Nephron (organoid): ENCODE measurements at regions not wholly inside any gene's neighbourhood (a gene's known extent, or its start where the extent isn't known, plus 50 kb on each side); places are given as distances from the start of the nearest gene placed in this dataset.

Experiments used
- H3K27ac Mint-ChIP-seq, 3 experiments: 2 replicates each; pipeline ENCODE4 v1.8.0; 2020; ENCODE audit warnings: mixed read lengths in 3 of 3, mild to moderate bottlenecking in 2 of 3, moderate library complexity in 1 of 3
- H3K27me3 Mint-ChIP-seq: 2 replicates; pipeline ENCODE4 v1.8.0; 2021; ENCODE audit warnings: low read depth, mild to moderate bottlenecking, moderate library complexity, mixed read lengths
- H3K36me3 Mint-ChIP-seq: 2 replicates; pipeline ENCODE4 v1.8.0; 2020; ENCODE audit warnings: low read depth, mixed read lengths
- H3K4me1 Mint-ChIP-seq: 2 replicates; pipeline ENCODE4 v1.8.0; 2020; ENCODE audit warnings: mixed read lengths
- H3K4me3 Mint-ChIP-seq, 3 experiments: 2 replicates each; pipeline ENCODE4 v1.8.0; 2020; ENCODE audit warnings: mild to moderate bottlenecking in 3 of 3, mixed read lengths in 3 of 3, moderate library complexity in 2 of 3
- H3K9me3 Mint-ChIP-seq: 2 replicates; pipeline ENCODE4 v1.8.0; 2020; ENCODE audit warnings: mixed read lengths
- TF ChIP-seq, protein P1 (sequence below), 3 experiments: fragments of 200-600 bp; sonication (generic); IDR thresholded peaks; one replicate each; pipeline ENCODE4 v1.5.0; 2021; ENCODE audit warnings: antibody characterized with exemption in 3 of 3; ENCODE audit not compliant: unreplicated experiment in 3 of 3

DNA sequence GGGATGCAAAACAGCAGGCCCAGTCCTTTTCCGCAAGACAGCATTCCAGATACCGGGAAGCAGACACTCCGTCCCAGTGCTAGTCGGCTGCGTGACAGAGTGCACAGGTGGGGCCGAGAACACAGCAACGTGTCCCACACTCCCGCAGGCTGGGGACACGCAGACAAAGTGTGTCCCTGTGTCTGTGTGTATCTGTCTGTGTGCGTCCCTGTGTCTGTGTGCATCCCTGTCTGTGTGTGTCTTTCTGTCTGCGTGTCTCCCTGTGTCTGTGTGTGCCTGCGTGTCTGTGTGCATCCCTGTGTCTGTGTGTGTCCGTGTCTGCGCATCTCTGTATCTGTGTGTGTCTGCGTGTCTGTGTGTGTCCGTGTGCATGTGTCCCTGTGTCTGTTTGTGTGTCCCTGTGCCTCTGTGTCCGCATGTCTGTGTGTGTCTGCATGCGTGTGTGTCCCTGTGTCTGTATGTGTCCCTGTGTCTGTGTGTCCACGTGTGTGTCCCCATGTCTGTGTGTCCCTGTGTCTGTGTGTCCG, 137.0 kb downstream of the MRPL36 start:
- Mint-ChIP-seq H3K27ac (no peak overlapping the region), H3K4me3 (peak overlapping the region in 1 of 3 experiments; percentile 18), H3K9me3 (no peaks in the 10 kb centered on the region), H3K27me3 (peaks cover 46% of the 10 kb centered on the region), H3K4me1 (no peaks in the 10 kb centered on the region), H3K36me3 (no peaks in the 10 kb centered on the region)
- TF ChIP-seq, protein P1, sequence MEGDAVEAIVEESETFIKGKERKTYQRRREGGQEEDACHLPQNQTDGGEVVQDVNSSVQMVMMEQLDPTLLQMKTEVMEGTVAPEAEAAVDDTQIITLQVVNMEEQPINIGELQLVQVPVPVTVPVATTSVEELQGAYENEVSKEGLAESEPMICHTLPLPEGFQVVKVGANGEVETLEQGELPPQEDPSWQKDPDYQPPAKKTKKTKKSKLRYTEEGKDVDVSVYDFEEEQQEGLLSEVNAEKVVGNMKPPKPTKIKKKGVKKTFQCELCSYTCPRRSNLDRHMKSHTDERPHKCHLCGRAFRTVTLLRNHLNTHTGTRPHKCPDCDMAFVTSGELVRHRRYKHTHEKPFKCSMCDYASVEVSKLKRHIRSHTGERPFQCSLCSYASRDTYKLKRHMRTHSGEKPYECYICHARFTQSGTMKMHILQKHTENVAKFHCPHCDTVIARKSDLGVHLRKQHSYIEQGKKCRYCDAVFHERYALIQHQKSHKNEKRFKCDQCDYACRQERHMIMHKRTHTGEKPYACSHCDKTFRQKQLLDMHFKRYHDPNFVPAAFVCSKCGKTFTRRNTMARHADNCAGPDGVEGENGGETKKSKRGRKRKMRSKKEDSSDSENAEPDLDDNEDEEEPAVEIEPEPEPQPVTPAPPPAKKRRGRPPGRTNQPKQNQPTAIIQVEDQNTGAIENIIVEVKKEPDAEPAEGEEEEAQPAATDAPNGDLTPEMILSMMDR (IDR thresholded peaks at IDR 0.05; ENCODE audit: unreplicated experiment in 3 of 3), result no peak

DNA sequence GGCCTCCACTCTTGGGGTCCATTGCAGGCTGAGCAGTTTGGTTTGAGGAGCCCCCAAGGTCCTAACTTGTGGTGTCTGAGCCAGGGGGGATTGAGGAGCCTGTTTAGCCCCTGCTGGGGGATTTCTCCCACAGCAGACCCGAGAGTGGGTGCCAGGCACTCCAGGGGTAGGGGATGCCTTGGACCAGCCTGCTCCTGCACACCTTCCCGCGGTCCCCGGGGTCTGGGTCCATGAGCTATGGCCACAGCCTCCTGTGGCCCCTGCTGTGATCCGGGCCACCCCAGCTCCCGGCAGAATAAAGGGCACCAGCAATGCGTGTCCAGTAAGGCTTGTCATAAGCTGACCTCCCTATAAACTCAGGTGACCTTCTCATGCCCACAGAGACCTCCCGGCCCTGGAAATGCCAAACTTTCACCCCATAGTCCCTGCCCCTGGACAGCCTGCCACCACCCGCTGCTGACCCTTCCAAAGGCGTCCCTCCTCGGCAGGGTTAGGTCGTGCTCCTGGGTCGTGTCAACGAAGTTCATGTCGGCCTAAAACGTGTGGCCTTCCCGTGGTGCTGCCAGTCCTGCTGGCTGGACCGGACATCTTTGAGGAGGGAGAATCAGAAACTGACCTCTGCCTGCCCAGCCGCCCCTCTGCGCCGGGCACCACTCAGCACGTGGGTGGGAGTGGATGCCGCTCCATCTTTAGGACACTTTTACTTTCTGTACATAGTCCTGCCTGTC, 137.6 kb downstream of the MRPL36 start:
- TF ChIP-seq, protein P1 (IDR thresholded peaks at IDR 0.05; ENCODE audit: unreplicated experiment in 3 of 3), result no peak
- Mint-ChIP-seq H3K4me1 (no peaks in the 10 kb centered on the region), H3K27ac (no peak overlapping the region)

DNA sequence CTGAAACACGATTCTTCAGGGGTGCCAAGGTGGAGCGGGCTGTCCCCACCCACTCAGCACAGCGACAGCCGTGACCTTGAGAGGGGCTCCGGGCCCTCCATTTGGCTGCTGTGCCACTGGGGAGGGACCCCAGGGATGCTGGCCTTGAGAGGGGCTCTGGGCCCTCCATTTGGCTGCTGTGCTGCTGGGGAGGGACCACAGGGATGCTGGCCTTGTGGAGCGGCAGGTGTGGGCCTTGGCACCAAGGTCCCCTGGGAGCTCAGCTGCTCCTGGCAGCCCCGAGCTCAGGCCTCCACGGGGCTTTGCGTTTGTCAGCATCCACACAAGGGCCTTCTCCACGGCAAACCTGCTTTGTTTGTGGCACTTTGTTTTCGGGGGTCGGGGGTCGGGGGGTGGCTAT, 137.6 kb upstream of the LPCAT1 start:
- H3K27me3 Mint-ChIP-seq, result peaks cover 51% of the 10 kb centered on the region
- no peak overlapping the region for H3K4me3 Mint-ChIP-seq
- no peak overlapping the region for H3K27ac Mint-ChIP-seq
- TF ChIP-seq, protein P1 (IDR thresholded peaks at IDR 0.05; ENCODE audit: unreplicated experiment in 3 of 3), result no peak
- H3K36me3 Mint-ChIP-seq, result no peaks in the 10 kb centered on the region
- H3K4me1 Mint-ChIP-seq, result no peaks in the 10 kb centered on the region
- H3K9me3 Mint-ChIP-seq, result no peaks in the 10 kb centered on the region

More for the DNA sequence above, 137.6 kb downstream of the MRPL36 start:
- no peaks in the 10 kb centered on the region for H3K36me3 Mint-ChIP-seq
- no peak overlapping the region for H3K4me3 Mint-ChIP-seq
- no peaks in the 10 kb centered on the region for H3K9me3 Mint-ChIP-seq
- H3K27me3 Mint-ChIP-seq, result peaks cover 49% of the 10 kb centered on the region

DNA sequence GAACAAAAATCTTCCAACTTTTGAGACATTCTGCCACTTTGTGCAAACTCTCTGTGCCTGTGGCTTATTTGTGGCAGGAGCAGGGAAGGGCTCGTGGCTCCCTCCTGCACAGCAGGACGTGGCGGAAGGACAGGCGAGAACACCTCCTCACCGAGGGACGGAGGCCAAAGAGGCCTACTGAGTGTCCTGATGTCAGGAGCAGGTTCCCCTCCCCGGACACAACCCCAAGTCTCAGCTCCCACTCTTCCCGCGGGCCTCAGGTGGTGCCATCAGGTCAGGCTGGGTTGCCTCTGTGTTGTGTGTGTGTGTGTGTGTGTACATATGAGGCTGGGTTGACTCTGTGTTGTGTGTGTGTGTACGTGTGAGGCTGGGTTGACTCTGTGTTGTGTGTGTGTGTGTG, 136.8 kb upstream of the LPCAT1 start:
- no peaks in the 10 kb centered on the region for H3K36me3 Mint-ChIP-seq
- no peak overlapping the region for H3K4me3 Mint-ChIP-seq
- TF ChIP-seq, protein P1 (IDR thresholded peaks at IDR 0.05; ENCODE audit: unreplicated experiment in 3 of 3), result no peak
- H3K27me3 Mint-ChIP-seq, result peaks cover 51% of the 10 kb centered on the region
- no peaks in the 10 kb centered on the region for H3K4me1 Mint-ChIP-seq
- H3K27ac Mint-ChIP-seq, result no peak overlapping the region
- H3K9me3 Mint-ChIP-seq, result no peaks in the 10 kb centered on the region

DNA sequence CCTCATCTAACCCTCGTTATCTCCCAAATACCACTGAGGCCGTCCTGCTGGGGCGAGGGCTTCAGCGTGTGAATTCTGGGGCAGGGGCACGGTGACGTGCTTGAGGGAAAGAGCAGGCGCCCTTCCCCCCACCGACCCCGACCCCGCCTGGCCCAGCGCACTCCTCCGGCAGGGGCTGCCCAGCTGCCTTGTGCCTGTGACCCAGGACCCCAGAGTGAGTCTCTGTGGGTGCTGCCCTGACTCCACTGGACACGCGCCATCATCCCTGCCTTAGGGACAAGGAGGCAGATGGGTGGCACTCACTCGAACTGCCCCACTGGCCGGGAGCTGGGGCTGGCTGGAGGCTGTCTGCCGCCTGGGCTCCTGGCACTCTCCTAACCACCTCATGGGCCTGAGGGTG, 136.2 kb upstream of the LPCAT1 start:
- no peaks in the 10 kb centered on the region for H3K4me1 Mint-ChIP-seq
- H3K36me3 Mint-ChIP-seq, result no peaks in the 10 kb centered on the region
- TF ChIP-seq, protein P1 (IDR thresholded peaks at IDR 0.05; ENCODE audit: unreplicated experiment in 3 of 3), result no peak
- H3K27ac Mint-ChIP-seq, result no peak overlapping the region
- H3K27me3 Mint-ChIP-seq, result peaks cover 51% of the 10 kb centered on the region
- H3K4me3 Mint-ChIP-seq, result no peak overlapping the region
- no peaks in the 10 kb centered on the region for H3K9me3 Mint-ChIP-seq
